ENCODE measurements at regions not wholly inside any gene's neighbourhood (a gene's known extent, or its start where the extent isn't known, plus 50 kb on each side); places are given as distances from the start of the nearest gene placed in this dataset.
A peak's percentile ranks its signal among the peaks of the same experiment; 100 is the strongest.
"Not testable (repeated sequence)": the region's sequence is repeated elsewhere in the genome, so short reads cannot be mapped to it uniquely, and the experiment has no call there.

GRCh38 chr7:67361150-67361549, 364.5 kb downstream of the TYW1 start:
- DNase-seq = no peak

DNA sequence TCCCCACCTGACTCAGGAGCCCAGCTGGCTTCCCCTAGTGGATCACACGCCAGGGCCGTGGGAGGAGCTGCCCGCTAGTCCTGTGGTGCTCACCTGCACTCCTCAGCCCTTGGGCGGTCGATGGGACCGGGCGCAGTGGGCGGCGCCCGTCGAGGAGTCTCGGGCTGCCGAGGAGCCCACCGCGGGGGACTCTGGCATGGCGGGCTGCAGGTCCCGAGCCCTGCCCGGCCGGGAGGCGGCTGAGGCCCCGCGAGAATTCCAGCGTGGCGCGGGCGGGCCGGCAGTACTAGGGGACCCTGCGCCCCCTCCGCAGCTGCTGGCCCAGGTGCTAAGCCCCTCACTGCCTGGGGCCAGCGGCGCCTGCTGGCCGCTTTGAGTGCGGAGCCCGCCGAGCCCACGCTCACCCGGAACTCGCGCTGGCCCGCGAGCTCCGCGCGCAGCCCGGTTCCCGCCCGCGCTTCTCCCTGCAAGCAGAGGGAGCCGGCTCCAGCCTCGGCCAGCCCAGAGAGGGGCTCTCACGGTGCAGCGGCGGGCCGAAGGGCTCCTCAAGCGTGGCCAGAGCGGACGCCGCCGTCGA, 367.9 kb downstream of the TYW1 start:
- no peak for DNase-seq

GRCh38 chr7:67371429-67372305, 375.0 kb downstream of the TYW1 start:
- peak; percentile 86 for DNase-seq

DNA sequence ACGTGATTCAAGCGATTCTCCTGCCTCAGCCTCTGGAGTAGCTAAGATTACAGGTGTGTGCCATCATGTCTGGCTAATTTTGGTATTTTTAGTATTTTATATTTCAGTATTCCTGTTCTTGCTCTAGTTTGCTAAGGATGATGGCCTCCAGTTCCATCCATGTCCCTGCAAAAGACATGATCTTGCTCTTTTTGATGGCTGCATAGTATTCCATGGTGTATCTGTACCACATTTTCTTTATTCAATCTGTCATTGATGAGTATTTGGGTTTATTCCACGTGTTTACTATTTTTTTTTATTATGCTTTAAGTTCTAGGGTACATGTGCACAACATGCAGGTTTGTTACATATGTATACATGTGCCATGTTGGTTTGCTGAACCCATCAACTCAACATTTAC, 376.8 kb downstream of the TYW1 start:
- DNase-seq = not testable (repeated sequence)

DNA sequence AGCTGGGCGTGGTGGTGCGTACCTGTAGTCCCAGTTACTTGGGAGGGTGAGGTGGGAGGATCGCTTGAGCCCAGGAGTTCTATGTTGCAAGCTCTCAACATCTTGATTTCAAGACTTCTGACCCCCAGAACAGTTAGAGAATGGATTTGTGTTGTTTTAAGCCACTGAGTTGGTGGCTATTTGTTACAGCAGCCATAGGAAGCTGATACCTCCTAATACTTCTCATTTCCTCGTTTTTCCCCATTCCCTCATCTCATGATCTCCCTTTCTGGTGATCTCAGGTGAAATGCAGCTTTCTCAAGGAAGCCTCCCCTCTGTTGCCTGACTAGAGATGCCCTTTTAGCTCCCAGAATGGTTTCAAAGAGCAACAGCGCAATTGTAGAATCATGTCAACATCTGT, 378.8 kb downstream of the TYW1 start:
- DNase-seq = no peak

GRCh38 chr7:67377939-67378862, 381.6 kb downstream of the TYW1 start:
- DNase-seq = peak; percentile 87

DNA sequence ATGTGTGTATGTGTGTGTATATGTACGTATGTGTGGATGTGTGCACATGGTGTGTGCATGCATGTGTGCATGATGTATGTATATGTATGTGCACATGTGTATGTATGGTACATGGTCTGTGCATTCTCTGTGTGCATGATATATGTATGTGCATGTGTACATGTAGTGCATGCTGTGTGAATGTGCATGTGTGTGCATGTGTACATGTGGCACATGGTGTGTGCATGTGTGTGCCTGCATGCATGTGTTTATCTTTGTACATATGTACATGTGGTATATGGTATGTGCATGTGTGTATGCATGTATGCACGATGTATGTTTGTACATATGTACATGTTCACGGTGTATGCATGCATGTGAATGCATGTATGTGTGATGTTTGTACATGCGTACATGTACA, 383.7 kb downstream of the TYW1 start:
- no peak for DNase-seq

- no peak for DNase-seq
Observed at GRCh38 chr7:67380858-67381257, 384.2 kb downstream of the TYW1 start.

- DNase-seq = no peak
Observed at GRCh38 chr7:67387851-67388250, 391.2 kb downstream of the TYW1 start.

DNA sequence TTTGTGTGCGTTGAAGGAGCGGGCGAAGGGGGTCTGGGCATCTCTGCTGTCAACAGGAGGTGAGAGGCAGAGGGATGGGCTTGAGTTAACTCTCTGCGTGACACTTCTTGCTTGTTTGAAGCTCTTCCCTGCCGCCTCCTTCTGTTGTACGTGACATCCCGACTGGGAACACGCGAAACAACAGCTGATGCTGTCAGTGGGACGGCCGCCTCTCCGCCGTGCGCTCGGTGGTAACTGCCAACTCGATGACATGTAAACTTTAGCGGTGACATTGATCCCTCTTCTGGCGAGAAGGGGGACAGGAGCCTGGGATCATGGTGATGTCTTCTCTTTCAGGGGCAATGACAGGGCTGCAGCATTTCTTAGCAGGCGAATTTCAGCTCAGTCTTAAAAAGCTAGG, 394.5 kb downstream of the TYW1 start:
- no peak for DNase-seq

DNA sequence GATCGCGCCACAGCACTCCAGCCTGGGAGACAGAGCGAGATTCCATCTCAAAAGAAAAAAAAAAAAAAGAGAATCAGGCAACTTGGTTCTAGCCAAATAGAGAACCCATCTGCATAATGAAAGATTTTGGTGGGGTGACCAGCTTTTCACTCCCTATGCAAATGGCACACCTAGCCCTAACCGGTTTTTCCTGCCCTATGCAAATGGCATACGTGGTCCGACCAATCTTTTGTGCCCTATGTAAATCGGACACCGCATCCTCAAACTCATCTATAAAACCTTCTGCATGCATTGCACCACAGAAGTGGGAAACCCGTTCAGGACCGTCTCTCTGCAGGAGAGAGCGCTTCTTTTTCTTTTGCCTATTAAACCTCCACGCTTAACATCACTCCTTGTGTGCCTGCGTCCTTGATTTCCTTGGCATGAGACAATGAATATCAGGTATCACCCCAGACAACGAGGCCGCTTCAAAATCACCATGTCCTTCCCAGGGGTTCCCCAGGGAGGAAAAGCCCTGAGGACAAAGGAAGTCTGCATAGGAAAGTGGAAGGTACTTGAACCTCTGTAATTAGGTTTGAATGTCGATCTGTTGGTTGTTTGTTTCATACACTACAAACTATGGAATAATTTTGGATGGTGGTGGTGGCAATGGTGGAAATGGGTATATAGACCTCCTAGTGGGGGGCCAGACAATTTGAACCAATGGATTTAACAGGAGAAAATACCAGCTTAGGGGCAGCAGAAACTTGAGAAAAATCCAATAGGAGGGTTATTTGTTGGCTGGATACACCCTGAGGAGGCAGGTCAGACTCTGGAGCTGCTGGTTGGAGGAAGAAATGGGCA, 396.2 kb downstream of the TYW1 start:
- no peak for DNase-seq

GRCh38 chr7:67393903-67394302, 397.3 kb downstream of the TYW1 start:
- DNase-seq = no peak

DNA sequence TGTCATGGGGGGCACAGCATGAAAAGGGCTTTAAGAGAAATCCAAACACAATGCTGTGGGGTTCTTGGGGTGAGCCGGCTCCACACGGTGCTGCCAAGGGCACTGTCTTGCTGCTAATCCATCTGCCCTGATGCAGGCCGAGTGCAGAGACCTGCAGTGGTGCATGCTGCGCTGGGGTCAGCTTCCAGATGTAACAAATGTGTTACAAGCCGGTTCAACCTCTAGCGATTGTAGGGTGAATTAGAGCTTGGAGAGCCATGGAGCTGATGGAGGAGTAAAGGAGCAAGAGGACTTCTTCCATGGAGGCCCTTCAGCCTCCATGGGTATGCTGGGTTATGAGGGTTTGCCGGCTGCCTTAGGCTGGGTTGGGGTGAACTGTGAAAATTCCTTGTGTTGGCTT, 402.3 kb downstream of the TYW1 start:
- DNase-seq = no peak

- DNase-seq = no peak
Observed at GRCh38 chr7:67401492-67401891, 404.9 kb downstream of the TYW1 start.

DNA sequence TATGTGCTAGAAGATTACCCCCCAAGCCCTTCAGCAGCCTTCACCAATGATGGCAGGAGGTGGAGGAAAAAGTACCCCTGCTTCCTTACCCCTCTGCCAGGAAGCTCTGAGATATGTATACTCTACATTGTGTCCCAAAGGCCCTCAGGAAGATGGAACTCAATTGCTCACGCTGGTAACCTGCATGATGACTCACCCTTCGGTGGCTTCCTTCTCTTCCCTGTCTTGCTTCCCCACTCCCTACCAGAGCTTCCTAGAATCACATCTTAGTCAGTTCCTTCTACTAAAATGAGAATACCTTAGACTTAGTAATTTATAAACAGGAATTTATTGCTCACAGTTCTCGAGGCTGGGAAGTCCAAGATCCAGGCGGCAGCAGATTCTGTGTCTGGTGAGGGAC, 405.6 kb downstream of the TYW1 start:
- no peak for DNase-seq

- DNase-seq = no peak
Observed at GRCh38 chr7:67406976-67407375, 410.3 kb downstream of the TYW1 start.

DNA sequence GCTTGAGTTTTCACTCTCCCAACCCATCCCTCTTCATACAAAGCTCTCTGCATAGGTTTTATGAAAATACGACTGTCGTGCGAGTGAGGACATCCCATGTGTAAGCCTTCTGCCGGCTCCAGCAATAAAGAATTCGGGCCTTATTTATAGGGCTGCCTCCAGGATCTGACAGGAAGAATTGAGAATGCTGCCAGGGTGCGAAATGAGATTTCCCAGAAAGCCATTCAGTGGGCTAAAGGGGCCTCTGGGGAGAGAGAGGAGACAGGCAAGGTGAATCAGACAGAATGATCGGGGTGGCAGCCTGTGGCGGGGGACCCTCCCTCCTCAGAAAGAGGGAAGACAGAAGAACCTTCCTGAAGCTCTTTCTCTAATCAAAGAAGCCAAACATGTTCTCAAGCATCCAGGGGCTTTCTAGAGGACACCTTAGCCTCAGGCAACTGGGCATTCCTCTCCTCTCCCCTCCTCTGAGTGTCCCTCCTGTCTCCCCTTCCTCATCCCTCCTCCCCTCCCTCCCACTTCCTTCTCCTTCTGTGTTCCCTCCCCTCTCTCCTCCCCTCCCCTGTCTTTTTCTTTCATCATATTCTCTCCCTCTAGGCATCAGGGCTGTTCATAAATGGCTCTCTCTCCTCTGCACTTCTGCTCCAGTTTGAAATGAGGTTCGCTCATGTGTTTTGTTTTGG, 410.9 kb downstream of the TYW1 start:
- no peak for DNase-seq

DNA sequence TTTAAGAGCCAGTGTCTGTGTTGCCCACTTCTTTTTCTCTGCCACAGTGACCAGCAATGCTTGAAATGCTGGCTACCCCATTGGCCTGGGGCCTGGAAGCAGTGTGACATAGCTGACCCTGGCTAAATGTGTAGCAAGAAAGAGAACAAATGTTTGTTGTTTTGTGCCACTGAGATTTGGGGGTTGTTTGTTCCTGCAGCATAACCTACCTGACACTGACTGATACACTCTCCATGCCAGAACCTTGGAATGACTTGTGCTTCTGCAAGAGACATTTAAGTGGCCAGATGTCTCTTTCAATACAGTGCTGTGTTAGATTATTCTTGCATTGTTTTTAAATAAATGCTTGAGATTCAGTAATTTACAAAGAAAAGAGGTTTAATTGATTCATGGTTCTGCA, 411.5 kb downstream of the TYW1 start:
- no peak for DNase-seq

GRCh38 chr7:67413670-67414069, 417.0 kb downstream of the TYW1 start:
- no peak for DNase-seq

GRCh38 chr7:67414858-67415257, 418.2 kb downstream of the TYW1 start:
- no peak for DNase-seq

GRCh38 chr7:67422601-67423000, 426.0 kb downstream of the TYW1 start:
- DNase-seq = no peak

DNA sequence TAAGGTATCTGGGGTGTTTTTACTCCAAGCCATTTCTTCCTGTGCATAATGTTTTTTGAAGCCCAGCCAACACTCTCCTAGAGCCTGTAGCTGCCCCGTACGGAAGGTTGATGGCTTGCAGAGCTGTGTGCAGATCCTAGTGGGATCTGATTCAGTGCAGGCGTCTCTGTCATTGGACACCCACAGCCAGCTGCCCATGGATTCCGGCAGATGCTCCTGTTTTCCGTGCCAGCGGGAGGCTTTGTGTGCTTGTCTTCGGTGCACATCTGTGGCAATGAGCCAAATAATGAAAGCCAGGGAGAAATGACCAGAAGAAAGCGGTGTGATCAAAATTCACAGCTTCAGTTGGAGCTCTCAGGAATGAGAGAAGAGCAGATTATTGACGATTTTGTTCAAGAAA, 426.4 kb downstream of the TYW1 start:
- DNase-seq = no peak
